ENCODE measurements at regions not wholly inside any gene's neighbourhood (a gene's known extent, or its start where the extent isn't known, plus 50 kb on each side); places are given as distances from the start of the nearest gene placed in this dataset.

- TF ChIP-seq POLR2A (IDR thresholded peaks at IDR 0.05) (no peak), POLR2AphosphoS5 (IDR thresholded peaks at IDR 0.05) (no peak)
- TF ChIP-seq, protein P1, sequence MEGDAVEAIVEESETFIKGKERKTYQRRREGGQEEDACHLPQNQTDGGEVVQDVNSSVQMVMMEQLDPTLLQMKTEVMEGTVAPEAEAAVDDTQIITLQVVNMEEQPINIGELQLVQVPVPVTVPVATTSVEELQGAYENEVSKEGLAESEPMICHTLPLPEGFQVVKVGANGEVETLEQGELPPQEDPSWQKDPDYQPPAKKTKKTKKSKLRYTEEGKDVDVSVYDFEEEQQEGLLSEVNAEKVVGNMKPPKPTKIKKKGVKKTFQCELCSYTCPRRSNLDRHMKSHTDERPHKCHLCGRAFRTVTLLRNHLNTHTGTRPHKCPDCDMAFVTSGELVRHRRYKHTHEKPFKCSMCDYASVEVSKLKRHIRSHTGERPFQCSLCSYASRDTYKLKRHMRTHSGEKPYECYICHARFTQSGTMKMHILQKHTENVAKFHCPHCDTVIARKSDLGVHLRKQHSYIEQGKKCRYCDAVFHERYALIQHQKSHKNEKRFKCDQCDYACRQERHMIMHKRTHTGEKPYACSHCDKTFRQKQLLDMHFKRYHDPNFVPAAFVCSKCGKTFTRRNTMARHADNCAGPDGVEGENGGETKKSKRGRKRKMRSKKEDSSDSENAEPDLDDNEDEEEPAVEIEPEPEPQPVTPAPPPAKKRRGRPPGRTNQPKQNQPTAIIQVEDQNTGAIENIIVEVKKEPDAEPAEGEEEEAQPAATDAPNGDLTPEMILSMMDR (IDR thresholded peaks at IDR 0.05): no peak
These were observed 149.0 kb upstream of the SOX1 start for GRCh38 chr13:111917901-111918300.
